H9 (cell line): ENCODE measurements at regions not wholly inside any gene's neighbourhood (a gene's known extent, or its start where the extent isn't known, plus 50 kb on each side); places are given as distances from the start of the nearest gene placed in this dataset.
A peak's percentile ranks its signal among the peaks of the same experiment; 100 is the strongest.

ENCODE experiments used
- DNase-seq: peaks from one replicate; pipeline ENCODE4 v3.0.0-alpha.2; 2017
- H2AFZ ChIP-seq: one replicate; pipeline ENCODE4 v1.6.1; 2013; ENCODE audit warnings: mild to moderate bottlenecking, low read length, control low read depth, moderate library complexity
- H2AK5ac ChIP-seq: 2 replicates; pipeline ENCODE4 v1.6.1; 2013; ENCODE audit warnings: low read length, control low read depth, mixed read lengths; ENCODE audit not compliant: insufficient read length
- H2BK120ac ChIP-seq: one replicate; pipeline ENCODE4 v1.6.1; 2013; ENCODE audit warnings: low read depth, mild to moderate bottlenecking, low read length, control low read depth, inconsistent platforms; ENCODE audit not compliant: poor library complexity, severe bottlenecking
- H2BK12ac ChIP-seq: 2 replicates; pipeline ENCODE4 v1.6.1; 2013; ENCODE audit warnings: low read length, control low read depth, mixed read lengths, low read depth; ENCODE audit not compliant: insufficient read length
- H2BK15ac ChIP-seq: 2 replicates; pipeline ENCODE4 v1.6.1; 2013; ENCODE audit warnings: low read depth, low read length, control low read depth
- H2BK20ac ChIP-seq: one replicate; pipeline ENCODE4 v1.6.1; 2013; ENCODE audit warnings: low read depth, mild to moderate bottlenecking, low read length, control low read depth, inconsistent platforms; ENCODE audit not compliant: poor library complexity, severe bottlenecking
- H2BK5ac ChIP-seq: 2 replicates; pipeline ENCODE4 v1.6.1; 2013; ENCODE audit warnings: low read length, control low read depth, mixed read lengths; ENCODE audit not compliant: insufficient read length
- H3K14ac ChIP-seq: 2 replicates; pipeline ENCODE4 v1.6.1; 2013; ENCODE audit warnings: low read length, control low read depth; ENCODE audit not compliant: insufficient read depth
- H3K18ac ChIP-seq: 2 replicates; pipeline ENCODE4 v1.6.1; 2013; ENCODE audit warnings: low read depth, mild to moderate bottlenecking, mixed read lengths, low read length, control low read depth; ENCODE audit not compliant: insufficient read length
- H3K23ac ChIP-seq: 2 replicates; pipeline ENCODE4 v1.6.1; 2013; ENCODE audit warnings: low read length, control low read depth, mixed read lengths, low read depth; ENCODE audit not compliant: insufficient read length
- H3K23me2 ChIP-seq: 2 replicates; pipeline ENCODE4 v1.6.1; 2013; ENCODE audit warnings: low read depth, mild to moderate bottlenecking, mixed read lengths, low read length, control low read depth; ENCODE audit not compliant: insufficient read length, poor library complexity, severe bottlenecking
- H3K27ac ChIP-seq: 2 replicates; pipeline ENCODE4 v1.5.1; 2013; ENCODE audit warnings: low read length, control low read depth, mixed read lengths, low read depth; ENCODE audit not compliant: insufficient read length
- H3K27me3 ChIP-seq: 2 replicates; pipeline ENCODE4 v1.6.1; 2013; ENCODE audit warnings: low read length, control low read depth, inconsistent platforms; ENCODE audit not compliant: insufficient read depth
- H3K4ac ChIP-seq: 2 replicates; pipeline ENCODE4 v1.6.1; 2013; ENCODE audit warnings: low read depth, mild to moderate bottlenecking, control low read depth, inconsistent platforms, low read length, moderate library complexity
- H3K4me1 ChIP-seq: 2 replicates; pipeline ENCODE4 v1.6.1; 2013; ENCODE audit warnings: low read length, control low read depth, inconsistent platforms; ENCODE audit not compliant: insufficient read depth
- H3K4me2 ChIP-seq: 2 replicates; pipeline ENCODE4 v1.6.1; 2013; ENCODE audit warnings: low read length, control low read depth, mixed read lengths; ENCODE audit not compliant: insufficient read length, insufficient read depth
- H3K56ac ChIP-seq: 2 replicates; pipeline ENCODE4 v1.6.1; 2013; ENCODE audit warnings: low read depth, mild to moderate bottlenecking, mixed read lengths, low read length, control low read depth; ENCODE audit not compliant: insufficient read length
- H3K79me1 ChIP-seq: 2 replicates; pipeline ENCODE4 v1.6.1; 2013; ENCODE audit warnings: low read depth, mild to moderate bottlenecking, moderate library complexity, low read length, control low read depth, inconsistent platforms; ENCODE audit not compliant: insufficient read depth, poor library complexity, severe bottlenecking
- H3K79me2 ChIP-seq: 2 replicates; pipeline ENCODE4 v1.6.1; 2013; ENCODE audit warnings: low read length, control low read depth, inconsistent platforms; ENCODE audit not compliant: insufficient read depth
- H3K9ac ChIP-seq: 2 replicates; pipeline ENCODE4 v1.6.1; 2013; ENCODE audit warnings: low read length, control low read depth, mixed read lengths; ENCODE audit not compliant: insufficient read length; ENCODE audit errors: extremely low read depth
- H3K9me3 ChIP-seq: one replicate; pipeline ENCODE4 v1.6.1; 2013; ENCODE audit warnings: low read depth, low read length, inconsistent platforms; ENCODE audit not compliant: control insufficient read depth
- H3T11ph ChIP-seq: one replicate; pipeline ENCODE4 v1.6.1; 2013; ENCODE audit warnings: mild to moderate bottlenecking, low read length, control low read depth, inconsistent platforms
- H4K20me1 ChIP-seq: one replicate; pipeline ENCODE4 v1.6.1; 2013; ENCODE audit not compliant: control insufficient read depth, insufficient read length, insufficient read depth
- H4K5ac ChIP-seq: 2 replicates; pipeline ENCODE4 v1.6.1; 2013; ENCODE audit warnings: low read depth, mild to moderate bottlenecking, mixed read lengths, low read length, control low read depth; ENCODE audit not compliant: insufficient read length
- H4K8ac ChIP-seq: replicated peaks from 2 replicates; pipeline ENCODE4 v1.6.1; 2013; ENCODE audit warnings: low read length, control low read depth, mixed read lengths, low read depth; ENCODE audit not compliant: insufficient read length
- H4K91ac ChIP-seq: 2 replicates; pipeline ENCODE4 v1.6.1; 2013; ENCODE audit warnings: low read depth, mild to moderate bottlenecking, moderate library complexity, mixed read lengths, low read length, control low read depth; ENCODE audit not compliant: insufficient read length
- H3K27ac Mint-ChIP-seq, 3 experiments: 2 replicates in 2 of 3; 3 replicates in 1 of 3; pipeline ENCODE4 v1.8.0; 2020 to 2021; ENCODE audit warnings: mixed read lengths in 3 of 3, mild to moderate bottlenecking in 1 of 3, moderate library complexity in 1 of 3
- H3K27me3 Mint-ChIP-seq: 2 replicates; pipeline ENCODE4 v1.8.0; 2021; ENCODE audit warnings: low read depth, mild to moderate bottlenecking, moderate library complexity, mixed read lengths
- H3K36me3 Mint-ChIP-seq, 3 experiments: 2 replicates in 2 of 3; 3 replicates in 1 of 3; pipeline ENCODE4 v1.8.0; 2020 to 2021; ENCODE audit warnings: low read depth in 3 of 3, mixed read lengths in 3 of 3; ENCODE audit not compliant: insufficient read depth in 1 of 3
- H3K4me1 Mint-ChIP-seq, 2 experiments: 2 replicates each; pipeline ENCODE4 v1.8.0; 2020; ENCODE audit warnings: mixed read lengths in 2 of 2
- H3K4me3 Mint-ChIP-seq, 2 experiments: 2 replicates in 1 of 2; 3 replicates in 1 of 2; pipeline ENCODE4 v1.8.0; 2020 to 2021; ENCODE audit warnings: mild to moderate bottlenecking in 2 of 2, mixed read lengths in 2 of 2, moderate library complexity in 1 of 2
- H3K9me3 Mint-ChIP-seq, 2 experiments: 2 replicates in 1 of 2; 3 replicates in 1 of 2; pipeline ENCODE4 v1.8.0; 2020; ENCODE audit warnings: mild to moderate bottlenecking in 2 of 2, mixed read lengths in 2 of 2, moderate library complexity in 1 of 2
- WGBS: extraction: QIAGEN DNeasy Blood & Tissue Kit; methylation state at CpG from one replicate; pipeline ENCODE4 v1.1.7; 2013; ENCODE audit warnings: missing lambda C conversion rate, low lambda C conversion rate, mixed read lengths; ENCODE audit not compliant: insufficient read length; ENCODE audit errors: extremely low coverage; 5-methylcytosine and 5-hydroxymethylcytosine counted together
- TF ChIP-seq, protein P1 (sequence below): fragments of 200-600 bp; sonication (generic); conservative IDR thresholded peaks from 3 replicates; pipeline ENCODE4 v1.8.0; 2021; ENCODE audit warnings: antibody characterized with exemption, mild to moderate bottlenecking

GRCh38 chr15:31452595-31453557, 126.2 kb downstream of the KLF13 start:
- H2BK5ac ChIP-seq, result no peak overlapping the region
- no peak overlapping the region for H2BK20ac ChIP-seq
- no peak overlapping the region for H2AFZ ChIP-seq
- Mint-ChIP-seq H3K27me3 (no peaks in the 10 kb centered on the region; the same call in 1 of the 2 replicates), H3K4me1 (peaks cover 8 to 16% of the 10 kb centered on the region in 2 experiments), H3K36me3 (no peaks in the 10 kb centered on the region), H3K9me3 (no peaks in the 10 kb centered on the region), H3K27ac (no peak overlapping the region), H3K4me3 (no peak overlapping the region)
- no peak overlapping the region for H3T11ph ChIP-seq
- no peak overlapping the region for H2BK15ac ChIP-seq
- no peak overlapping the region for H2BK12ac ChIP-seq
- DNase-seq, result peak; percentile 20
- H3K23me2 ChIP-seq, result no peaks in the 10 kb centered on the region
- no peaks in the 10 kb centered on the region for H3K9me3 ChIP-seq
- no peak overlapping the region for H4K91ac ChIP-seq
- H3K56ac ChIP-seq, result no peak overlapping the region
- no peak overlapping the region for H2AK5ac ChIP-seq
- H4K5ac ChIP-seq, result no peak overlapping the region
- no peaks in the 10 kb centered on the region for H3K79me1 ChIP-seq
- no peaks in the 10 kb centered on the region for H3K79me2 ChIP-seq
- H3K27me3 ChIP-seq, result no peaks in the 10 kb centered on the region
- H3K23ac ChIP-seq, result no peak overlapping the region
- H3K4ac ChIP-seq, result no peak overlapping the region
- WGBS, result no CpG with 5 or more reads among the region's 36 CpGs
- H3K4me2 ChIP-seq, result no peak overlapping the region
- no peak overlapping the region for H2BK120ac ChIP-seq
- H3K14ac ChIP-seq, result no peak overlapping the region
- H3K9ac ChIP-seq, result no peak overlapping the region
- H3K18ac ChIP-seq, result no peak overlapping the region
- H4K8ac ChIP-seq, result no peak overlapping the region
- no peaks in the 10 kb centered on the region for H4K20me1 ChIP-seq
- no peaks in the 10 kb centered on the region for H3K4me1 ChIP-seq
- TF ChIP-seq, protein P1, sequence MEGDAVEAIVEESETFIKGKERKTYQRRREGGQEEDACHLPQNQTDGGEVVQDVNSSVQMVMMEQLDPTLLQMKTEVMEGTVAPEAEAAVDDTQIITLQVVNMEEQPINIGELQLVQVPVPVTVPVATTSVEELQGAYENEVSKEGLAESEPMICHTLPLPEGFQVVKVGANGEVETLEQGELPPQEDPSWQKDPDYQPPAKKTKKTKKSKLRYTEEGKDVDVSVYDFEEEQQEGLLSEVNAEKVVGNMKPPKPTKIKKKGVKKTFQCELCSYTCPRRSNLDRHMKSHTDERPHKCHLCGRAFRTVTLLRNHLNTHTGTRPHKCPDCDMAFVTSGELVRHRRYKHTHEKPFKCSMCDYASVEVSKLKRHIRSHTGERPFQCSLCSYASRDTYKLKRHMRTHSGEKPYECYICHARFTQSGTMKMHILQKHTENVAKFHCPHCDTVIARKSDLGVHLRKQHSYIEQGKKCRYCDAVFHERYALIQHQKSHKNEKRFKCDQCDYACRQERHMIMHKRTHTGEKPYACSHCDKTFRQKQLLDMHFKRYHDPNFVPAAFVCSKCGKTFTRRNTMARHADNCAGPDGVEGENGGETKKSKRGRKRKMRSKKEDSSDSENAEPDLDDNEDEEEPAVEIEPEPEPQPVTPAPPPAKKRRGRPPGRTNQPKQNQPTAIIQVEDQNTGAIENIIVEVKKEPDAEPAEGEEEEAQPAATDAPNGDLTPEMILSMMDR, result no peak
- no peak overlapping the region for H3K27ac ChIP-seq
